CD4-positive, alpha-beta T cell (primary cell): ENCODE measurements at regions not wholly inside any gene's neighbourhood (a gene's known extent, or its start where the extent isn't known, plus 50 kb on each side); places are given as distances from the start of the nearest gene placed in this dataset.

Source experiments
- ATAC-seq: fragments of 200-7000 bp; cut with Tn5 transposase; one replicate; pipeline ENCODE4 v1.10.0; 2022; ENCODE audit warnings: mild to moderate bottlenecking; ENCODE audit not compliant: poor library complexity
- CTCF ChIA-PET: fragments of 350-600 bp; sonication (Branson Sonifier 250); formaldehyde crosslinking; loops from one replicate; lab custom pipeline; 2021; ENCODE audit warnings: antibody characterized with exemption, inconsistent platforms; lab: Charles Lee
- POLR2A ChIA-PET: fragments of 350-600 bp; sonication (Branson Sonifier 250); formaldehyde crosslinking; loops from one replicate; lab custom pipeline; 2021; ENCODE audit warnings: antibody characterized with exemption, inconsistent platforms; lab: Charles Lee
- DNase-seq, 14 experiments: peaks; one replicate each; pipeline ENCODE4 v3.0.0-alpha.2; 2013 to 2020; ENCODE audit warnings: mixed read lengths in 2 of 14
- H3K27ac ChIP-seq, 2 donors: one replicate each; pipeline versions ENCODE4 v1.5.1 to v1.7.0; 2013; ENCODE audit warnings: low read length in 2 of 2, low read depth in 1 of 2, mild to moderate bottlenecking in 1 of 2
- H3K27me3 ChIP-seq, 2 experiments: 1 replicate in 1 of 2; 2 replicates in 1 of 2; pipeline versions ENCODE4 v1.6.1 to v1.7.0; 2013; ENCODE audit warnings: low read length in 2 of 2, control low read depth in 1 of 2, mild to moderate bottlenecking in 1 of 2, moderate library complexity in 1 of 2; ENCODE audit not compliant: insufficient read depth in 2 of 2, control insufficient read depth in 1 of 2
- H3K36me3 ChIP-seq: one replicate; pipeline ENCODE4 v1.6.1; 2013; ENCODE audit warnings: low read length, control low read depth; ENCODE audit not compliant: insufficient read depth
- H3K4me1 ChIP-seq: one replicate; pipeline ENCODE4 v1.6.1; 2013; ENCODE audit warnings: low read length, control low read depth; ENCODE audit not compliant: insufficient read depth
- H3K4me3 ChIP-seq: one replicate; pipeline ENCODE4 v1.5.1; 2013; ENCODE audit warnings: mild to moderate bottlenecking, low read length, moderate library complexity
- H3K9me3 ChIP-seq, 2 experiments: 1 replicate in 1 of 2; 2 replicates in 1 of 2; pipeline versions ENCODE4 v1.6.1 to v1.7.0; 2013; ENCODE audit warnings: low read length in 2 of 2, mild to moderate bottlenecking in 2 of 2, control low read depth in 1 of 2, moderate library complexity in 1 of 2; ENCODE audit not compliant: control insufficient read depth in 1 of 2, insufficient read depth in 1 of 2
- H3K27ac Mint-ChIP-seq: one replicate; pipeline ENCODE4 v1.8.0; 2020; ENCODE audit warnings: mixed read lengths
- H3K27me3 Mint-ChIP-seq: one replicate; pipeline ENCODE4 v1.8.0; 2021; ENCODE audit warnings: mixed read lengths
- H3K36me3 Mint-ChIP-seq: one replicate; pipeline ENCODE4 v1.8.0; 2021; ENCODE audit warnings: low read depth, mixed read lengths
- H3K4me1 Mint-ChIP-seq: one replicate; pipeline ENCODE4 v1.8.0; 2021; ENCODE audit warnings: low read depth, mixed read lengths
- H3K4me3 Mint-ChIP-seq: one replicate; pipeline ENCODE4 v1.8.0; 2020; ENCODE audit warnings: mild to moderate bottlenecking, mixed read lengths
- H3K9me3 Mint-ChIP-seq: one replicate; pipeline ENCODE4 v1.8.0; 2020; ENCODE audit warnings: mixed read lengths
- CTCF ChIP-seq: fragments of 200-600 bp; IDR thresholded peaks from one replicate; pipeline ENCODE4 v1.8.0; 2022; ENCODE audit warnings: antibody characterized with exemption, mild to moderate bottlenecking
- intact Hi-C, 2 experiments: fragments of 100-400 bp; cut with DNase I in 1 of 2; cut with micrococcal nuclease in 1 of 2; formaldehyde crosslinking; loops; one replicate each; pipeline versions ENCODE4 v1.15.1 to v1.9.0; 2023 to 2025; cut with DNase I, micrococcal nuclease

DNA sequence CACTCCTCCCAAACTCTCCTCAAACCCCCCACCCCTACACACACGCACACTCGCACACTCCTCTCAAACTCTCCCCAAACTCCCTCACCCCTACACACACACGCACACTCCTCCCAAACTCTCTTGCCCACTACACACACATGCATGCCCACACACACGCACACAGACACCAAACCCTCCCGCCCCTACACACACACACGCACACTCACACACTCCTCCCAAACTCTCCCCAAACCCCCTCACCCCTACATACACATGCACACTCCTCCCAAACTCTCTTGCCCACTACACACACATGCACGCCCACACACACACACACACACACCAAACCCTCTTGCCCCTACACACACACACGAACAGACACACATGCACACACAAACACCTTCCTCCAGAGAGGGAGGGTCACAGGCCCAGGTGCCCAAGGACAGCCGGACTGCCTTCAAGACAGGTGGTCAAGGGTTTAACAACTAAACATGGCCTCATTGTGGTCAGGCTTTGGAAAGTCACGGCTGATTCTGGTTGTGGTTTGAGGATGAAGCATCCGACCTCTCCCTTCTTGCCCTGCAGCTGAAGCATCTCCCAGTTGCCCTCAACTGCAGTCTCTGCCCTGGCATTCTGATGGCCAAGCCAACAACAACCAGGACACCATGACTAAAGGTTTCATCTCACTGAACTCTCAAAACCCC, 72.3 kb upstream of the SNTG2 start:
- Histone ChIP-seq H3K4me1 (no peaks in the 10 kb centered on the region), H3K4me3 (no peak overlapping the region), H3K27me3 (peaks cover 0 to 2% of the 10 kb centered on the region in 2 experiments), H3K9me3 (peaks cover 0 to 23% of the 10 kb centered on the region in 2 experiments), H3K27ac (no peak overlapping the region), H3K36me3 (no peaks in the 10 kb centered on the region)
- Mint-ChIP-seq H3K9me3 (no peaks in the 10 kb centered on the region), H3K27me3 (peaks cover 14% of the 10 kb centered on the region), H3K4me3 (no peak overlapping the region), H3K36me3 (no peaks in the 10 kb centered on the region), H3K27ac (no peak overlapping the region), H3K4me1 (no peaks in the 10 kb centered on the region)
- CTCF ChIA-PET, result no interaction called here
- intact Hi-C loops, result no loop called here
- POLR2A ChIA-PET, result no interaction called here
- DNase-seq (peak in 1 of 14 experiments; percentile 7), ATAC-seq (no peak)
- TF ChIP-seq CTCF, result no peak

- H3K4me3 Mint-ChIP-seq, result no peak overlapping the region
- no peaks in the 10 kb centered on the region for H3K4me1 Mint-ChIP-seq
- H3K4me3 ChIP-seq, result no peak overlapping the region
- H3K27ac ChIP-seq, result no peak overlapping the region
- ATAC-seq, result no peak
- peaks cover 0 to 23% of the 10 kb centered on the region in 2 experiments for H3K9me3 ChIP-seq
- no peaks in the 10 kb centered on the region for H3K9me3 Mint-ChIP-seq
- no peaks in the 10 kb centered on the region for H3K4me1 ChIP-seq
- ChIA-PET POLR2A (no interaction called here), CTCF (no interaction called here)
- no peak for TF ChIP-seq CTCF
- peaks cover 12% of the 10 kb centered on the region for H3K27me3 Mint-ChIP-seq
- no peaks in the 10 kb centered on the region for H3K36me3 Mint-ChIP-seq
- no peak overlapping the region for H3K27ac Mint-ChIP-seq
- H3K27me3 ChIP-seq, result peaks cover 0 to 2% of the 10 kb centered on the region in 2 experiments
- DNase-seq, result peak in 1 of 14 experiments; percentile 22
- intact Hi-C loops, result no loop called here
- H3K36me3 ChIP-seq, result no peaks in the 10 kb centered on the region
Measured at GRCh38 chr2:877747-878146, 72.9 kb upstream of the SNTG2 start.

DNA sequence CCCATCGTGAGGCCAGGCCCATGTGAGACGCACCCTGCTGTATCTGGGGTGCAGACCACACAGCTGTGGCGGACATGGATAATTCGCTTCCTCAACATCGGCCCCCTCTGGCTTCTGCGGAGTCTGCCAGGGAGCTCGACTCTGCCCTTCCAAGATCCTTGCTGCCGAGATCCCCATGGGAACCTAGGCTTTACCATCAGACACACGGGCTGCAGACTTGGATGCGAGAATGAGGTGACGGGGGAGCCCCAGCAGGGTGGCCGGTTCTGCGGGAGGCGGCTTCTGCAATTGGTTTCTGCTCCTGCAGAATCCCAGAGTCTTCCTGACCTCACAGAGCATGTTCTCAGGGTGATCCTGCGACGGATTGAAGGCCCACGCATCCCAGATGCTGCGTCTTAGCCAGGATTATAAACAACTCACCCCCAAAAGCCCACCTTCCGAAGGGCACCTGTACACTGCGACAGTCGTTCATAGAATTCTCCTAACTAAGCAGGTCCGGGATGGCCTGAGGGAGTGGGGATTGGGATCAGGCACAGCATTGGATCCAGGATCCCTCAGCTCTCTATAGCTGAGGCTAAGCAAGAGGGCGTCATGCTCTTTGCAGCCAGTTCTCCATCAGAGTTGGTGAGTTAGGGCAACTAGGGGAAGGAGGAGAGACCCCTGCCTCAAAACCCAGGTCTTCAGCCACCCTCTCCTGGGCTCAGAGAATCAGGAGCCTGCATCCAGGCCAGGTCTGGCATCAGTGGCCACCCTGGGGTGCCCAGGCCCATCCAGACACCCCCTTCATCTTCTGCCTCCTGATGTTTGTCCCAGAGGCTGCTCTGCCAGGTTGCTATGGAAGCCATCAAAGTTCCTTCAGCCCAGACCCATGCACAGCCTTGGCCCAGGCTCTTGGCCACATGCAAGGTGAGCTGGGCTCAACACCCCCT, 74.7 kb upstream of the SNTG2 start:
- Histone ChIP-seq H3K4me3 (no peak overlapping the region), H3K4me1 (no peaks in the 10 kb centered on the region), H3K9me3 (peaks cover 0 to 23% of the 10 kb centered on the region in 2 experiments), H3K27ac (no peak overlapping the region), H3K27me3 (peaks cover 0 to 2% of the 10 kb centered on the region in 2 experiments), H3K36me3 (no peaks in the 10 kb centered on the region)
- no peak overlapping the region for H3K4me3 Mint-ChIP-seq
- ChIA-PET POLR2A (no interaction called here), CTCF (no interaction called here)
- H3K27me3 Mint-ChIP-seq, result peaks cover 3% of the 10 kb centered on the region
- ATAC-seq (no peak), DNase-seq (peak in 1 of 14 experiments; percentile 11)
- intact Hi-C loops, result no loop called here
- H3K27ac Mint-ChIP-seq, result no peak overlapping the region
- H3K4me1 Mint-ChIP-seq, result no peaks in the 10 kb centered on the region
- no peaks in the 10 kb centered on the region for H3K36me3 Mint-ChIP-seq
- H3K9me3 Mint-ChIP-seq, result no peaks in the 10 kb centered on the region
- no peak for TF ChIP-seq CTCF
